Ascending aorta (tissue), 2 donors: ENCODE measurements at regions not wholly inside any gene's neighbourhood (a gene's known extent, or its start where the extent isn't known, plus 50 kb on each side); places are given as distances from the start of the nearest gene placed in this dataset.

Experiments
- DNase-seq, 2 donors: peaks; one replicate each; pipeline ENCODE4 v3.0.0-alpha.2; 2019; ENCODE audit warnings: low spot score in 2 of 2
- H3K27ac ChIP-seq, 2 donors: fragments of 200-600 bp; sonication (generic); one replicate each; pipeline ENCODE4 v1.5.1; 2016 to 2017; ENCODE audit warnings: mild to moderate bottlenecking in 1 of 2
- H3K27me3 ChIP-seq: fragments of 200-600 bp; sonication (generic); one replicate; pipeline ENCODE4 v1.5.1; 2017
- H3K36me3 ChIP-seq, 2 donors: fragments of 200-600 bp; sonication (generic); one replicate each; pipeline ENCODE4 v1.5.1; 2016
- H3K4me1 ChIP-seq, 2 donors: fragments of 200-600 bp; sonication (generic); one replicate each; pipeline ENCODE4 v1.5.1; 2016 to 2017; ENCODE audit warnings: mild to moderate bottlenecking in 1 of 2
- H3K4me3 ChIP-seq, 2 donors: fragments of 200-600 bp; sonication (generic); one replicate each; pipeline ENCODE4 v1.5.1; 2016 to 2017; ENCODE audit warnings: mild to moderate bottlenecking in 1 of 2
- H3K9me3 ChIP-seq, 2 donors: fragments of 200-600 bp; sonication (generic); one replicate each; pipeline ENCODE4 v1.5.1; 2016
- intact Hi-C: fragments of 100-400 bp; cut with DNase I; formaldehyde crosslinking; loops from one replicate; pipeline ENCODE4 v1.15.1; 2023
- TF ChIP-seq, protein P1 (sequence below), 3 experiments: fragments of 200-600 bp in 2 of 3; fragments of 450-650 bp in 1 of 3; sonication (generic) in 2 of 3; IDR thresholded peaks; one replicate each; pipeline ENCODE4 v1.5.1; 2016 to 2019; ENCODE audit warnings: antibody characterized with exemption in 3 of 3, mild to moderate bottlenecking in 1 of 3, moderate library complexity in 1 of 3

GRCh38 chr18:78716581-78716980, 263.0 kb upstream of the SALL3 start:
- TF ChIP-seq, protein P1, sequence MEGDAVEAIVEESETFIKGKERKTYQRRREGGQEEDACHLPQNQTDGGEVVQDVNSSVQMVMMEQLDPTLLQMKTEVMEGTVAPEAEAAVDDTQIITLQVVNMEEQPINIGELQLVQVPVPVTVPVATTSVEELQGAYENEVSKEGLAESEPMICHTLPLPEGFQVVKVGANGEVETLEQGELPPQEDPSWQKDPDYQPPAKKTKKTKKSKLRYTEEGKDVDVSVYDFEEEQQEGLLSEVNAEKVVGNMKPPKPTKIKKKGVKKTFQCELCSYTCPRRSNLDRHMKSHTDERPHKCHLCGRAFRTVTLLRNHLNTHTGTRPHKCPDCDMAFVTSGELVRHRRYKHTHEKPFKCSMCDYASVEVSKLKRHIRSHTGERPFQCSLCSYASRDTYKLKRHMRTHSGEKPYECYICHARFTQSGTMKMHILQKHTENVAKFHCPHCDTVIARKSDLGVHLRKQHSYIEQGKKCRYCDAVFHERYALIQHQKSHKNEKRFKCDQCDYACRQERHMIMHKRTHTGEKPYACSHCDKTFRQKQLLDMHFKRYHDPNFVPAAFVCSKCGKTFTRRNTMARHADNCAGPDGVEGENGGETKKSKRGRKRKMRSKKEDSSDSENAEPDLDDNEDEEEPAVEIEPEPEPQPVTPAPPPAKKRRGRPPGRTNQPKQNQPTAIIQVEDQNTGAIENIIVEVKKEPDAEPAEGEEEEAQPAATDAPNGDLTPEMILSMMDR (IDR thresholded peaks at IDR 0.05) = no peak
- Histone ChIP-seq H3K27ac (no peak overlapping the region), H3K36me3 (no peaks in the 10 kb centered on the region), H3K4me3 (no peak overlapping the region), H3K9me3 (no peaks in the 10 kb centered on the region), H3K27me3 (no peaks in the 10 kb centered on the region), H3K4me1 (no peaks in the 10 kb centered on the region)
- DNase-seq = no peak
- intact Hi-C loops = no loop called here

DNA sequence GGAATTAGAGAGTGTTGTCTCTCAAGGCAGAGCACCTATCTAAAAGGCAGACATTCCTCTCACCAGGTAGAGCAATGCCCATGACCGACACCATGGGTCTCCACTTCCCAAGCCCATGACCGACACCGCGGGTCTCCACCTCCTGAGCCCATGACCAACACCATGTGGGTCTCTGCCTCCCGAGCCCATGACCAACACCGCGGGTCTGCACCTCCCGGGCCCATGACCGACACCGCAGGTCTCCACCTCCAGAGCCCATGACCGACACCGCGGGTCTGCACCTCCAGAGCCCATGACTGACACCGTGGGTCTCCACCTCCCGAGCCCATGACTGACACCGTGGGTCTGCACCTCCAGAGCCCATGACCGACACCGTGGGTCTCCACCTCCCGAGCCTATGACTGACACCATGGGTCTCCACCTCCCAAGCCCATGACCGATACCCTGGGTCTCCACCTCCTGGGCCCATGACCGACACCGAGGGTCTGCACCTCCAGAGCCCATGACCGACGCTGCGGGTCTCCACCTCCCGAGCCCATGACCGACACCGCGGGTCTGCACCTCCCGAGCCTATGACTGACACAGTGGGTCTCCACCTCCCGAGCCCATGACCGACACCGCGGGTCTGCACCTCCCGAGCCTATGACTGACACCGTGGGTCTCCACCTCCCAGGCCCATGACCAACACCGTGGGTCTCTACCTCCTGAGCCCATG, 262.4 kb upstream of the SALL3 start:
- Histone ChIP-seq H3K27me3 (no peaks in the 10 kb centered on the region), H3K9me3 (no peaks in the 10 kb centered on the region), H3K4me3 (no peak overlapping the region), H3K36me3 (no peaks in the 10 kb centered on the region), H3K27ac (no peak overlapping the region), H3K4me1 (no peaks in the 10 kb centered on the region)
- DNase-seq = no peak
- intact Hi-C loops = no loop called here
- TF ChIP-seq, protein P1 (IDR thresholded peaks at IDR 0.05) = no peak

DNA sequence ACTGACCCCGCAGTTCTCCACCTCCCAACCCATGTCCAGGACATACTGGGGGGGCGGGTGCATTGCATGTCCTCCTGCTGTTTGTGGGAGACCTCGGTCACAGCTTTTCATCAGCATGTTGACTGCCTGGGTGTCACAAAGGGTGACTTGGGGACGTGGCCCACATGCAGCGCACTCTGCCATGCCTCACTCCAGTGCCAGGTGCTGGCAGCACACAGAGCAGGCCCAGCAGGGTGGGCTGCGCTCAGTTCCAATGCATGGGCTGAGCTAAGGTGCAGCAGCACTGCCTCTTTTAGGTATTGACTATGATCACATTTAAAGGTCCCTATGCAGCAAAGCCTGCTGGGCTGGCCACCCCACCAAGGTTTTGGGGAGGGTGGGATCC, 261.9 kb upstream of the SALL3 start:
- intact Hi-C loops = no loop called here
- TF ChIP-seq, protein P1 (IDR thresholded peaks at IDR 0.05) = no peak
- Histone ChIP-seq H3K36me3 (no peaks in the 10 kb centered on the region), H3K27me3 (no peaks in the 10 kb centered on the region), H3K27ac (no peak overlapping the region), H3K4me3 (no peak overlapping the region), H3K4me1 (no peaks in the 10 kb centered on the region), H3K9me3 (no peaks in the 10 kb centered on the region)
- DNase-seq = no peak

DNA sequence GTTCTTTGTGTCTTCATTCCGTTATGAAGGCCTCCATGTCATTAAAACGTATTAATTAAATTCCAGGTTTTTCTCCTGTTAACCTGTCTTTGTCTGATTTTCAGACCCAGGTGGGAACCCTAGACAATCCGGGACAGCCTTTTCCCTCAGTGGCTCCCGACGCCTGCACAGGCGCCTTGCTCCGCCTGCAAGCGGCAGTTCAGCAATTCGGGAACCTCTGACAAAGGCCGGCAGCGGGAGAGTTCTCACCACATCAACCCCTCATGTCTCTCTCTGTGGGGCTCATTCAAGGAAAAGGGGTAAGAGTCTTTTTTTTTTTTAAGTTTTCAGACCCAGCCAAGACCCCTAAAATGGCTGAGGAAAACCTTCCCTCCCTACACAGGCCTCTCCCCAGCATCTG, 259.8 kb upstream of the SALL3 start:
- Histone ChIP-seq H3K36me3 (no peaks in the 10 kb centered on the region), H3K4me1 (no peaks in the 10 kb centered on the region), H3K27me3 (no peaks in the 10 kb centered on the region), H3K4me3 (no peak overlapping the region), H3K27ac (no peak overlapping the region), H3K9me3 (no peaks in the 10 kb centered on the region)
- no peak for DNase-seq
- TF ChIP-seq, protein P1 (IDR thresholded peaks at IDR 0.05) = no peak
- intact Hi-C loops = no loop called here

GRCh38 chr18:78720456-78721237, 259.0 kb upstream of the SALL3 start:
- Histone ChIP-seq H3K27ac (no peak overlapping the region), H3K4me3 (no peak overlapping the region), H3K27me3 (no peaks in the 10 kb centered on the region), H3K36me3 (no peaks in the 10 kb centered on the region), H3K4me1 (no peaks in the 10 kb centered on the region), H3K9me3 (no peaks in the 10 kb centered on the region)
- no peak for DNase-seq
- TF ChIP-seq, protein P1 (IDR thresholded peaks at IDR 0.05) = no peak
- intact Hi-C loops = no loop called here
